ENCODE measurements at regions not wholly inside any gene's neighbourhood (a gene's known extent, or its start where the extent isn't known, plus 50 kb on each side); places are given as distances from the start of the nearest gene placed in this dataset.

DNA sequence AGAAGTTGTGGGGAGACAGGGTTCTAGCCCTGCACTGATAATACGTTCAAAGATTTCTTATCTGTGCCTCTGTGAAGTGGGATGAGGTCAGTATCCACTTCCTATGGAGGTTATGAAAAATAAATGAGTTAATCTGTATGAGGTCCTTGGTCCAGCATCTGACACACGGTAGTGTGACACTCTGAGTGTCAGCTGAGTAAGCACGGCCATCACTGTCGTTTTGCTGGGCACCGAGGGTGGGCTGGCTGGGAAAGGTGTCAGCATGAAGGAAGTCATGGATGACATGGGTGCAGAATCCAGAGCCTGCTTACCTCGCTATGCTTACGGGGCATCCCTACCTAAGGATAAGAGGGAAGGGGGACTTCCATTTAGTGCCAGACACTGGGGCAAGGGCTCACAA lies 150.3 kb downstream of the INHBB start:
- no peak for DNase-seq (ENCODE audit: low spot score)
- H3K4me3 Mint-ChIP-seq = no peak overlapping the region

DNA sequence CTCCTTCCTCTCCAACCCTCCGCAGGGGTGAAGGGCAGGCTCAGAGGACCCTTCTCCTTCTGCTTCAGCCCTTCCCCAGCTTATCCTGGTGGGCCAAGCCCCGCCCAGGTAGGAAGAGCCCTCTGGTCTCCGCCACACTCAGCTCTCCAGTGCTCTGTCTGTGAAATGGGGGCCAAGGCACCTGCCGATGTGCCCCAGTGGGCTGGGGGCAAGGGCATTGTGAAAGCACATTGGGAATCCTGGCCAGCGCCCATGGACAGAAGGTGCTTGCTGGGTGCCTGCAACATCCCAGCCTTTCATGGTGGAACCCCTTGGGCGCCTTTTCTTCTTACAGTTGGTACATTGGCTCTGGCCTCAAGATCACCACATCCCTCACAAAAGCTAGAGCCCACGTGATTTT lies 150.8 kb downstream of the INHBB start:
- Histone ChIP-seq H4K20me1 (ENCODE audit: low read depth) (no peaks in the 10 kb centered on the region), H2AFZ (replicated peaks) (no peak overlapping the region), H3K9me3 (ENCODE audit: low read depth) (no peaks in the 10 kb centered on the region), H3K36me3 (no peaks in the 10 kb centered on the region), H3K4me1 (no peaks in the 10 kb centered on the region), H3K79me2 (ENCODE audit: low read depth) (no peaks in the 10 kb centered on the region), H3K4me3 (no peak overlapping the region), H3F3A (ENCODE audit: low read depth) (no peaks in the 10 kb centered on the region), H3K27me3 (peaks cover 79% of the 10 kb centered on the region), H3K4me2 (no peak overlapping the region), H3K9ac (no peak overlapping the region), H3K27ac (no peak overlapping the region)
- peaks cover 8% of the 10 kb centered on the region for H3K27me3 Mint-ChIP-seq (ENCODE audit: insufficient read depth, low read depth)
- H3K4me1 Mint-ChIP-seq = peaks cover 6% of the 10 kb centered on the region
- TF ChIP-seq, protein P1, sequence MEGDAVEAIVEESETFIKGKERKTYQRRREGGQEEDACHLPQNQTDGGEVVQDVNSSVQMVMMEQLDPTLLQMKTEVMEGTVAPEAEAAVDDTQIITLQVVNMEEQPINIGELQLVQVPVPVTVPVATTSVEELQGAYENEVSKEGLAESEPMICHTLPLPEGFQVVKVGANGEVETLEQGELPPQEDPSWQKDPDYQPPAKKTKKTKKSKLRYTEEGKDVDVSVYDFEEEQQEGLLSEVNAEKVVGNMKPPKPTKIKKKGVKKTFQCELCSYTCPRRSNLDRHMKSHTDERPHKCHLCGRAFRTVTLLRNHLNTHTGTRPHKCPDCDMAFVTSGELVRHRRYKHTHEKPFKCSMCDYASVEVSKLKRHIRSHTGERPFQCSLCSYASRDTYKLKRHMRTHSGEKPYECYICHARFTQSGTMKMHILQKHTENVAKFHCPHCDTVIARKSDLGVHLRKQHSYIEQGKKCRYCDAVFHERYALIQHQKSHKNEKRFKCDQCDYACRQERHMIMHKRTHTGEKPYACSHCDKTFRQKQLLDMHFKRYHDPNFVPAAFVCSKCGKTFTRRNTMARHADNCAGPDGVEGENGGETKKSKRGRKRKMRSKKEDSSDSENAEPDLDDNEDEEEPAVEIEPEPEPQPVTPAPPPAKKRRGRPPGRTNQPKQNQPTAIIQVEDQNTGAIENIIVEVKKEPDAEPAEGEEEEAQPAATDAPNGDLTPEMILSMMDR (IDR thresholded peaks at IDR 0.05) = no peak
- TF ChIP-seq EZH2 (IDR thresholded peaks at IDR 0.05) = no peak
- TF ChIP-seq EZH2phosphoT487 (IDR thresholded peaks at IDR 0.05) = no peak
- no peaks in the 10 kb centered on the region for H3K36me3 Mint-ChIP-seq
- H3K4me3 Mint-ChIP-seq = no peak overlapping the region
- H3K9me3 Mint-ChIP-seq = no peaks in the 10 kb centered on the region
- H3K27ac Mint-ChIP-seq = no peak overlapping the region
- no peak for DNase-seq (ENCODE audit: low spot score)

More for the DNA sequence above, 150.3 kb downstream of the INHBB start:
- H3K27me3 ChIP-seq = peaks cover 79% of the 10 kb centered on the region
- TF ChIP-seq EZH2 (IDR thresholded peaks at IDR 0.05) (no peak), EZH2phosphoT487 (IDR thresholded peaks at IDR 0.05) (no peak)
- TF ChIP-seq, protein P1 (IDR thresholded peaks at IDR 0.05) = no peak
- H3K36me3 Mint-ChIP-seq = no peaks in the 10 kb centered on the region
- no peak overlapping the region for H3K9ac ChIP-seq
- peaks cover 8% of the 10 kb centered on the region for H3K27me3 Mint-ChIP-seq (ENCODE audit: insufficient read depth, low read depth)
- H3K9me3 Mint-ChIP-seq = no peaks in the 10 kb centered on the region
- H3K27ac ChIP-seq = no peak overlapping the region
- no peaks in the 10 kb centered on the region for H3K79me2 ChIP-seq (ENCODE audit: low read depth)
- no peaks in the 10 kb centered on the region for H3K9me3 ChIP-seq (ENCODE audit: low read depth)
- H3K27ac Mint-ChIP-seq = no peak overlapping the region
- H3K36me3 ChIP-seq = no peaks in the 10 kb centered on the region
- H3K4me1 Mint-ChIP-seq = peaks cover 6% of the 10 kb centered on the region
- no peaks in the 10 kb centered on the region for H4K20me1 ChIP-seq (ENCODE audit: low read depth)
- H3K4me3 ChIP-seq = no peak overlapping the region
- no peak overlapping the region for H3K4me2 ChIP-seq
- no peaks in the 10 kb centered on the region for H3F3A ChIP-seq (ENCODE audit: low read depth)
- no peaks in the 10 kb centered on the region for H3K4me1 ChIP-seq
- no peak overlapping the region for H2AFZ ChIP-seq (replicated peaks)

DNA sequence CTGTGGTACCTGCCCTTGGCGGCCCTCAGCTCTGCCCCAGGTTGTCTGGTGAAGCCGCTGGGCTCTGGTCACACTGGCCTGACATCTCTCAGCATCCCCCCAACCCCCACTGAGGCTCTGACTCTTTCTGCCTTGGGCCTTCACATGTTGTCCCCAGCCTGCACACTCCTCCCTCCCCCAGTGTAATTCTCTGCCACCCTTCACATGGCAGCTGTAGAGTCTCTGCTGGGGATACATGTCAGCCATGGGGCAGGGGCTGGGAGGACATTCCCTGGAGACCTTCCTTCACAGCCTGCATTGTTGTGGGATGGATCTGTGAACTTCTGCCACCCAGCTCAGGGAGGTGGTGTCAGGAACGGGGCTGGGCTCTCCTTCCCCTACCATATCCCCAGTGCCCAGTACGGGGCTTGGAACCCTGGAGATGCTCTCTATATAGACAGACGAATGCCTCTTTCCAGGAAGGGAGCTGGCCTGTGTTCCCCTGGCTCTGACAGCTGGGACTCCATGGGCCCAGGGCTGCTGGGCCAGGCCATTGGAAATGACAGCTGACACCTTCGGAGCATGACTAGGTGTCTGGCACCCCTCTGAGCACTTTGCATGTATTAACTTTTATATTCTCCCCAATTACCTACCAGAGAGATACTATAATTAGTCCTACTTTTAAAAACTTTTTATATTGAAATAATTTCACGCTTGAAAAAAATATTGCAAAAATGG lies 151.5 kb downstream of the INHBB start:
- no peak overlapping the region for H3K9ac ChIP-seq
- TF ChIP-seq, protein P1 (IDR thresholded peaks at IDR 0.05) = no peak
- no peak for TF ChIP-seq EZH2 (IDR thresholded peaks at IDR 0.05)
- TF ChIP-seq EZH2phosphoT487 (IDR thresholded peaks at IDR 0.05) = no peak
- Mint-ChIP-seq H3K4me3 (no peak overlapping the region), H3K36me3 (no peaks in the 10 kb centered on the region), H3K9me3 (no peaks in the 10 kb centered on the region), H3K27ac (no peak overlapping the region), H3K4me1 (peaks cover 6% of the 10 kb centered on the region), H3K27me3 (ENCODE audit: insufficient read depth, low read depth) (peaks cover 8% of the 10 kb centered on the region)
- peaks cover 80% of the 10 kb centered on the region for H3K27me3 ChIP-seq
- no peaks in the 10 kb centered on the region for H3K79me2 ChIP-seq (ENCODE audit: low read depth)
- H3K4me2 ChIP-seq = no peak overlapping the region
- DNase-seq (ENCODE audit: low spot score) = no peak
- H3K27ac ChIP-seq = no peak overlapping the region
- H3K4me3 ChIP-seq = no peak overlapping the region
- no peaks in the 10 kb centered on the region for H3K9me3 ChIP-seq (ENCODE audit: low read depth)
- no peaks in the 10 kb centered on the region for H3F3A ChIP-seq (ENCODE audit: low read depth)
- H2AFZ ChIP-seq (replicated peaks) = no peak overlapping the region
- no peaks in the 10 kb centered on the region for H4K20me1 ChIP-seq (ENCODE audit: low read depth)
- H3K4me1 ChIP-seq = no peaks in the 10 kb centered on the region
- H3K36me3 ChIP-seq = no peaks in the 10 kb centered on the region
